ENCODE measurements at regions not wholly inside any gene's neighbourhood (a gene's known extent, or its start where the extent isn't known, plus 50 kb on each side); places are given as distances from the start of the nearest gene placed in this dataset.

DNA sequence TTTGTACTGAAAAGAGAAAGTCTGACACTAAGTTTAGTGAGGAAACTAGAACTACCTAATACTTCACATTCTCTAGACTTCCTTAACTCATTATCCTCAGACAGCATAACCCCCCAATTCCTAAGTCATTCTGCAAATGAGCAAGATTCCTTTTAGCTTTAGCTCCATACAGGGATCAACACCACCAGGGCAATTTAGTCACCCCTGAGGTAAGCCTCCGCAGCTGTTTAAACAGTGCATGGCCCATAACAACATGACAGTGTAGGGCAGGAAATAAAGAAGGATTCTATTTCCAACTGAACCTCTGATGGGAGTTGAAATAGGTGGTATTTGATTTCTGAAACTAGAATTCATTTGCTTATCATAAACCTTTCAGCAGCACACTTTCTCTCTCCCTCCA is 112.8 kb upstream of the DKK2 start:
- DNase-seq (peak in 3 of 5 donors; percentile 23 to 38 (median 28)), FAIRE-seq (no peak)
- Histone ChIP-seq H3K4me1 (ENCODE audit: control insufficient read depth in 2 of 3, insufficient read depth in 2 of 3, low read depth in 1 of 3, low read length in 3 of 3) (no peaks in the 10 kb centered on the region), H3K27ac (ENCODE audit: low read depth in 2 of 2, low read length in 2 of 2) (no peak overlapping the region), H3K9me3 (ENCODE audit: control insufficient read depth in 2 of 3, insufficient read depth in 1 of 3, low read length in 3 of 3) (no peaks in the 10 kb centered on the region), H3K36me3 (ENCODE audit: control insufficient read depth in 2 of 3, insufficient read depth in 3 of 3, low read length in 3 of 3) (no peaks in the 10 kb centered on the region), H3K9ac (ENCODE audit: low read length in 3 of 3) (no peak overlapping the region), H3K27me3 (ENCODE audit: control insufficient read depth, insufficient read depth, low read length) (no peaks in the 10 kb centered on the region), H3K4me3 (ENCODE audit: low read length in 3 of 3) (no peak overlapping the region)
- intact Hi-C loops (cut with DNase I), result no loop called here
- TF ChIP-seq CTCF (IDR thresholded peaks at IDR 0.05; ENCODE audit: borderline replicate concordance, extremely low read depth, insufficient read depth), result no peak

GRCh38 chr4:107147873-107148272 is 111.8 kb upstream of the DKK2 start:
- Histone ChIP-seq H3K36me3 (ENCODE audit: control insufficient read depth in 2 of 3, insufficient read depth in 3 of 3, low read length in 3 of 3) (no peaks in the 10 kb centered on the region), H3K4me3 (ENCODE audit: low read length in 3 of 3) (no peak overlapping the region), H3K27me3 (ENCODE audit: control insufficient read depth, insufficient read depth, low read length) (no peaks in the 10 kb centered on the region), H3K9me3 (ENCODE audit: control insufficient read depth in 2 of 3, insufficient read depth in 1 of 3, low read length in 3 of 3) (no peaks in the 10 kb centered on the region), H3K27ac (ENCODE audit: low read depth in 2 of 2, low read length in 2 of 2) (no peak overlapping the region), H3K4me1 (ENCODE audit: control insufficient read depth in 2 of 3, insufficient read depth in 2 of 3, low read depth in 1 of 3, low read length in 3 of 3) (no peaks in the 10 kb centered on the region), H3K9ac (ENCODE audit: low read length in 3 of 3) (no peak overlapping the region)
- TF ChIP-seq CTCF (IDR thresholded peaks at IDR 0.05; ENCODE audit: borderline replicate concordance, extremely low read depth, insufficient read depth), result no peak
- FAIRE-seq, result no peak
- DNase-seq, result no peak
- intact Hi-C loops (cut with DNase I), result no loop called here

DNA sequence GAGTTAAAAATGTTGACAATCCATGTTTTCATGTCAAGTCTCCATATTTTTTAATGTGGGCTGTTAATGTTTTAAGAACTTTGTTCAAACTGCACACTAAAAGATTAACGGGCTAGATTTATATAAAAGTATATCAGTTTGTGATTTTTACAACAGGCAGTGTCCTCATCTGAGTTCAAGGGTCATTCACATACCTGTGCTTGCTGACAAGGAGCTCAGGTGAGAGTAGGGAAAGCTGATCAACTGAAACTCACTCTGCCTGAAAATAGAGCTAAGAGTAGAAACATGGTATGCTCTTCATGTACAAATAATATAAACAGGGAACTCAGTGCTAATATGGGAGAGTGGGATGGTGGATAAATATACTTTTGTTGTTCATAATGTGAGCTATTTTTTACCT is 102.3 kb upstream of the DKK2 start:
- intact Hi-C loops (cut with DNase I), result no loop called here
- Histone ChIP-seq H3K4me3 (ENCODE audit: low read length in 3 of 3) (no peak overlapping the region), H3K9me3 (ENCODE audit: control insufficient read depth in 2 of 3, insufficient read depth in 1 of 3, low read length in 3 of 3) (no peaks in the 10 kb centered on the region), H3K4me1 (ENCODE audit: control insufficient read depth in 2 of 3, insufficient read depth in 2 of 3, low read depth in 1 of 3, low read length in 3 of 3) (no peaks in the 10 kb centered on the region), H3K36me3 (ENCODE audit: control insufficient read depth in 2 of 3, insufficient read depth in 3 of 3, low read length in 3 of 3) (no peaks in the 10 kb centered on the region), H3K27ac (ENCODE audit: low read depth in 2 of 2, low read length in 2 of 2) (no peak overlapping the region), H3K9ac (ENCODE audit: low read length in 3 of 3) (no peak overlapping the region), H3K27me3 (ENCODE audit: control insufficient read depth, insufficient read depth, low read length) (no peaks in the 10 kb centered on the region)
- no peak for FAIRE-seq
- no peak for TF ChIP-seq CTCF (IDR thresholded peaks at IDR 0.05; ENCODE audit: borderline replicate concordance, extremely low read depth, insufficient read depth)
- no peak for DNase-seq

- no peaks in the 10 kb centered on the region for H3K9me3 ChIP-seq (ENCODE audit: control insufficient read depth in 2 of 3, insufficient read depth in 1 of 3, low read length in 3 of 3)
- FAIRE-seq, result no peak
- no peak overlapping the region for H3K9ac ChIP-seq (ENCODE audit: low read length in 3 of 3)
- intact Hi-C loops (cut with DNase I), result no loop called here
- no peaks in the 10 kb centered on the region for H3K4me1 ChIP-seq (ENCODE audit: control insufficient read depth in 2 of 3, insufficient read depth in 2 of 3, low read depth in 1 of 3, low read length in 3 of 3)
- H3K36me3 ChIP-seq (ENCODE audit: control insufficient read depth in 2 of 3, insufficient read depth in 3 of 3, low read length in 3 of 3), result no peaks in the 10 kb centered on the region
- no peak for DNase-seq
- H3K27me3 ChIP-seq (ENCODE audit: control insufficient read depth, insufficient read depth, low read length), result no peaks in the 10 kb centered on the region
- no peak for TF ChIP-seq CTCF (IDR thresholded peaks at IDR 0.05; ENCODE audit: borderline replicate concordance, extremely low read depth, insufficient read depth)
- H3K27ac ChIP-seq (ENCODE audit: low read depth in 2 of 2, low read length in 2 of 2), result no peak overlapping the region
- no peak overlapping the region for H3K4me3 ChIP-seq (ENCODE audit: low read length in 3 of 3)
Measured at GRCh38 chr4:107133965-107134653, 98.0 kb upstream of the DKK2 start.

Data from kidney (tissue), 13 donors.